Pons (tissue), 1 donor: ENCODE measurements at regions not wholly inside any gene's neighbourhood (a gene's known extent, or its start where the extent isn't known, plus 50 kb on each side); places are given as distances from the start of the nearest gene placed in this dataset.
A peak's percentile ranks its signal among the peaks of the same experiment; 100 is the strongest.

Experiments
- DNase-seq: peaks from one replicate; pipeline ENCODE4 v3.0.0-alpha.2; 2016; ENCODE audit warnings: low spot score

- no peak for DNase-seq
These were observed 153.0 kb downstream of the BBOX1 start for GRCh38 chr11:27193434-27194225.

- no peak for DNase-seq
These were observed 151.6 kb downstream of the BBOX1 start for GRCh38 chr11:27192184-27192583.

GRCh38 chr11:27191639-27192038 lies 151.0 kb downstream of the BBOX1 start:
- DNase-seq, result no peak

GRCh38 chr11:27188696-27189095 lies 148.1 kb downstream of the BBOX1 start:
- DNase-seq, result no peak

- no peak for DNase-seq
These were observed 147.4 kb downstream of the BBOX1 start for GRCh38 chr11:27187848-27188621.

GRCh38 chr11:27187075-27187847 lies 146.6 kb downstream of the BBOX1 start:
- DNase-seq, result no peak

GRCh38 chr11:27186580-27186979 lies 146.0 kb downstream of the BBOX1 start:
- no peak for DNase-seq

GRCh38 chr11:27184458-27185312 lies 144.1 kb downstream of the BBOX1 start:
- DNase-seq, result no peak

- DNase-seq, result peak; percentile 85
These were observed 143.2 kb downstream of the BBOX1 start for GRCh38 chr11:27183672-27184457.

- DNase-seq, result no peak
These were observed 138.7 kb downstream of the BBOX1 start for GRCh38 chr11:27179334-27179733.

GRCh38 chr11:27178859-27179258 lies 138.2 kb downstream of the BBOX1 start:
- no peak for DNase-seq
